Motor neuron (in vitro differentiated cells): ENCODE measurements at regions not wholly inside any gene's neighbourhood (a gene's known extent, or its start where the extent isn't known, plus 50 kb on each side); places are given as distances from the start of the nearest gene placed in this dataset.

Experiments
- ATAC-seq, 8 experiments: fragments of 200-7000 bp; cut with Tn5 transposase; replicated peaks in 6 of 8; 2 replicates each; pipeline ENCODE4 v1.8.0; 2021; ENCODE audit warnings: mild to moderate bottlenecking in 8 of 8, moderate library complexity in 8 of 8
- H3K27ac ChIP-seq, 2 donors: fragments of 250-450 bp; sonication (Bioruptor Pico); 2 replicates each; pipeline ENCODE4 v1.9.0; 2021; ENCODE audit warnings: antibody characterized with exemption in 2 of 2, mild to moderate bottlenecking in 2 of 2, moderate library complexity in 1 of 2
- H3K4me1 ChIP-seq, 2 donors: fragments of 250-450 bp; sonication (Bioruptor Pico); replicated peaks in 1 of 2; 2 replicates each; pipeline ENCODE4 v1.6.1; 2021; ENCODE audit warnings: antibody characterized with exemption in 2 of 2, mild to moderate bottlenecking in 2 of 2, moderate library complexity in 1 of 2
- H3K4me3 ChIP-seq, 5 donors: fragments of 250-450 bp; sonication (Bioruptor Pico); 2 replicates each; pipeline ENCODE4 v1.9.0; 2021; ENCODE audit warnings: antibody characterized with exemption in 5 of 5, mild to moderate bottlenecking in 5 of 5, moderate library complexity in 4 of 5
- WGBS, 10 experiments: fragments of 450-650 bp; shearing (Covaris generic); methylation state at CpG; one replicate each; pipeline ENCODE4 v1.0.0; 2022; 5-methylcytosine and 5-hydroxymethylcytosine counted together
- in situ Hi-C, 9 experiments: fragments of 400-800 bp; cut with MboI; loops; one replicate each; pipeline ENCODE4 v1.15.0; 2021; ENCODE audit warnings: low sequenced_read_pairs in 9 of 9, low pct_unique_long_range_greater_than_20kb in 2 of 9; ENCODE audit not compliant: unreplicated experiment in 9 of 9

DNA sequence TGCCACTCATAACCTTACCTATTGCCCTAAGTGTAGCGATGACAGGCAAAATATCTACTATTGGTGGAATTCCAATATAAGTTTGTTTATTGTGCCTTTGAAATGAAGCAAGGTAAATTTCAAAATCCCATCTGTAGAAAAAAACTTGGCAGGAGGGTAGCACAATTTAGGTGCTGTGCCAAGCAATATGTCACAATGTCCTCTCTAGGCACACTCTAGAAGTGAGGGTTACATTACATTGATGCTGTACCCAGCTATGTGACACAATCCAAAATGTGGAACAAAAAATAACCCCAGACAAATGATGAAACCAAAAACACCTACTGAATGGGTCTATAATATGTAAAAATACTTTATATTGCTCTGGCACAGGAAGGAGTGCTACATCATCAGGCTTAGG lies 1050.8 kb upstream of the AMELY start:
- in situ Hi-C loops, result no loop called here
- no peak for ATAC-seq

DNA sequence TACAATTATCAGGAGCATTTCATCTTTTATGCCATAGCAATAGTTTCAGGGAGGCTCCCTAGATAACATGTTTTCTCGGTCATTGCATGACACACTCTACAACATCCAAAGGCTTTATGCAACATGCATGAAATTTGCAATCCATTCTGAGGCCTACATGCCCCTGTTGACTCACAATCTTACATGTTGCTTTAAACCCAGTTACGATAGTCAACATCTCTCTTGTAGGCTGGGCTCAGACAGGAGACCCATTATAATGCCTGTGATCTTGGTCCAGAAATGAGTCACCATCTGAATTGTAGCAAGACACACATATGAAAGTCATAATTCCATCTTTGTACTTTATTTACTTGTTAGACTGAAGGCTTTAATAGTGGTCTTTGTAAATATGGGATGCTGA lies 1050.3 kb upstream of the AMELY start:
- 0 to 80% (median 0%) methylated on average over 1 of the region's 2 CpGs; no CpG with 5 or more reads in 7 of the 10 experiments for WGBS, 10 experiments
- peak in 2 of 8 experiments; percentile 65 to 74 for ATAC-seq
- in situ Hi-C loops, result no loop called here

More for the DNA sequence above, 1050.8 kb upstream of the AMELY start:
- 80 to 100% (median 83%) methylated on average over 1 of the region's 1 CpG; no CpG with 5 or more reads in 7 of the 10 experiments for WGBS, 10 experiments
- H3K4me1 ChIP-seq, result no peaks in the 10 kb centered on the region
- no peak overlapping the region for H3K27ac ChIP-seq
- H3K4me3 ChIP-seq, result no peak overlapping the region

DNA sequence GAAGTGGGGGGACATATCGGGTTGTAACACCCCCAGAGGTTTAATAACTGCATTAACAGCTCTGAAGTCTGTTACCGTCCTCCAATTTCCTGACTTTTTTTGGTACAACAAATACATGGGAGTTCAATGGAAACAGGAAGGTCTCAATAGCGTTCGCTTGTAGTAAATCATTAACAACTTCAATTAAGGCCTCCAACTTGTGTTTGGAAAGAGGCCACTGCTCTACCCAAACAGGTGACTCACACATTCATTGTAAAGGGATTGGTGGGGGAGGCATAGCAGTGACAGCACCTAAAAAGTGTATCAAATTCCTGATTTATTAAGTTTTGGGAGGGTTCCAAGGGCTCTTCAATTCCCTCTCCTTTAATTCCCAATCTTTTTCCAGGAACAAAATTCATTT lies 1046.2 kb upstream of the AMELY start:
- in situ Hi-C loops, result no loop called here

More for the DNA sequence above, 1050.3 kb upstream of the AMELY start:
- Histone ChIP-seq H3K4me1 (no peaks in the 10 kb centered on the region), H3K27ac (no peak overlapping the region), H3K4me3 (no peak overlapping the region)

DNA sequence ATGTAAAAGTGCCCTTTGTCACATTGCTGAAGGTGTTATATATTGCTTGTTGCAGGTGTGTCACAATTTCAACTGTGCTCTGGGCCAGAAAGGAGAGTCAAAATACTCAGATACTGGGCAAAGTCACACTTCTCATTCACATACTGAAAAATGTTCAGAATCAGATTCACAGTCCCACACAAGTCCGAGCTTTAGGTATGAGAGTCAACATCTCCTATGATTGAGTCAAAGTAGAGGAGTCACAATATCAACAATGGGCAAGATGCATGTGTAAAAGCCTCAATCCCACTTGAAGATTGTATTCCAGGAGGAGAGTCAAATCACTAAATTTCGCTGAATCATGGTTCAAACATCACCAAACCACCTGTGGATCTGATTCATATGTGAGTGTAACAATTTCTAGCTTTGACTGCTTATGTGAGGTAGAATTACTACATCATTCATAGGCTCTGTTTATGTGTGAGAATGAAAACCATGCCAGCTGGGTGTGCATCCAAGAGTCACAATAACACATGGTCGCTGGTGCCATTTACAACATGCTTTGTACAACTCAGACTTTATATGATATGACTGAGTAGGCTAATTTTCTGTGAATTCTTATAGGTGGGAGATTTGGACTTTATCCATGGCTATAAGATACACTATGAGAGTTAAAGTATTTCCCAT lies 1039.8 kb upstream of the AMELY start:
- H3K27ac ChIP-seq, result no peak overlapping the region
- in situ Hi-C loops, result no loop called here
- no peak for ATAC-seq
- no peaks in the 10 kb centered on the region for H3K4me1 ChIP-seq
- no peak overlapping the region for H3K4me3 ChIP-seq
- no CpG with 5 or more reads among the region's 3 CpGs for whole genome bisulfite sequencing, 10 experiments

More for the DNA sequence above, 1046.2 kb upstream of the AMELY start:
- ATAC-seq, result no peak
- H3K27ac ChIP-seq, result no peak overlapping the region
- 43 to 86% (median 67%) methylated on average over 1 to 3 of the region's 4 CpGs; no CpG with 5 or more reads in 7 of the 10 experiments for WGBS, 10 experiments
- no peak overlapping the region for H3K4me3 ChIP-seq
- no peaks in the 10 kb centered on the region for H3K4me1 ChIP-seq

DNA sequence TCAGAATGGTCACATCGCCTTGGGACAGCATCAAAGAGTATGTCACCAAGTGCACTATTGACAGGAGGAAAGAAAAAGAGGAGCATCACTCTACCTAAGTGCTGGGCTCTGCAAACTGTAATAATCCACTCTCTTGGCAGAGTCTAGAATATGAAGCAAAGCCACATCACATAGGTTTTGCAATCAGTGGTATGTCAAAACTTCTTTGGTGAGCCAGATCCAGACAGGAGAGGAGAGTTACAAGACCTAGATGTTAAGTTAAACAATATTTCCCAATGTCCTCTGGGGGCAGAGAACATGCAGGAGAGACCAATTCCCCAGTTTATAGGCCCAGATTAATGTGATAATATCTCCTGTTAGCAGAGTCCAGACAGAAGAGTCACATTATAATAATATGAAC lies 1032.6 kb upstream of the AMELY start:
- Histone ChIP-seq H3K27ac (no peak overlapping the region), H3K4me1 (no peaks in the 10 kb centered on the region), H3K4me3 (no peak overlapping the region)
- no CpG with 5 or more reads among the region's 1 CpG for WGBS, 10 experiments
- in situ Hi-C loops, result no loop called here
- ATAC-seq, result no peak

DNA sequence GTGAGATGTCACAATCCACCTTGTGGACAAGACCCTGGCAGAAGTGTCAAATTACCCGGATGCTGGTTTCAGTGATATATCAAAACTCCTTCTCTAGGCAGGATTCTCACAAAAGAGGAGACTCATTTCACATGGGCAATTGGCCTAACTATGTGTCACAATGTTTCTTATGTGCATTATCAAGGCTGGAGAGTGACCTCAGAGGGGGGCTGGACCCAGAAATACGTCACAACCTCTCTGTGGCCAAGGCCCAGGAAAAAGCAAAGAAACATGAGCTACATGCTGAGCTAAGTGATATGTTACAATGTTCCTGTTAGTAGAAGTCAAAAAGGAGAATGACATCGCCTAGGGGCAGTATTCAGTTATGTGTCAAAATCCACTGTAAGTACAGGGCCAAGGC lies 1031.2 kb upstream of the AMELY start:
- peak in 3 of 8 experiments; percentile 29 to 99 (median 39) for ATAC-seq
- no peaks in the 10 kb centered on the region for H3K4me1 ChIP-seq
- no peak overlapping the region for H3K27ac ChIP-seq
- H3K4me3 ChIP-seq, result no peak overlapping the region
- WGBS, 10 experiments, result 0% methylated on average over 1 of the region's 3 CpGs; no CpG with 5 or more reads in 9 of the 10 experiments
- in situ Hi-C loops, result no loop called here

DNA sequence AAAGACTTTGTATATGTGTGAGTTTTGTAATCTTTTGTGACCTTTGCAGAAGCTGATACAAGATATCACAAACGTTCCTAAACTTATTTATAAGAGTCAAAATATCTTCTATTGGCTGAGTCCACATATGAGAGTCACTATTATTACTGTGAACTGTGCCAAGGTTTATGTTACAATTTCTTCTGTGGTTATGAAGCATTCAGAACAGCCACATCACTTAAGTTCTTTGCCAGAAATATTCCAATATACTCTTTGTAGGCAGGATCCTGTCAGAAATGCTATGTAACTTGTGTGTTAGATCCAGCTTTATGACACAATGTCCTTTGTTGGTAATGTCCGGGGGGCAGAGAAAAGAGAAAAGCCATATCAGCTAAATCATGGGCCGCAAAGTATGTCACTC lies 1030.3 kb upstream of the AMELY start:
- no peak overlapping the region for H3K27ac ChIP-seq
- no peaks in the 10 kb centered on the region for H3K4me1 ChIP-seq
- ATAC-seq, result no peak
- in situ Hi-C loops, result no loop called here
- 80 to 83% methylated on average over 1 to 2 of the region's 3 CpGs; no CpG with 5 or more reads in 8 of the 10 experiments for WGBS, 10 experiments
- no peak overlapping the region for H3K4me3 ChIP-seq

DNA sequence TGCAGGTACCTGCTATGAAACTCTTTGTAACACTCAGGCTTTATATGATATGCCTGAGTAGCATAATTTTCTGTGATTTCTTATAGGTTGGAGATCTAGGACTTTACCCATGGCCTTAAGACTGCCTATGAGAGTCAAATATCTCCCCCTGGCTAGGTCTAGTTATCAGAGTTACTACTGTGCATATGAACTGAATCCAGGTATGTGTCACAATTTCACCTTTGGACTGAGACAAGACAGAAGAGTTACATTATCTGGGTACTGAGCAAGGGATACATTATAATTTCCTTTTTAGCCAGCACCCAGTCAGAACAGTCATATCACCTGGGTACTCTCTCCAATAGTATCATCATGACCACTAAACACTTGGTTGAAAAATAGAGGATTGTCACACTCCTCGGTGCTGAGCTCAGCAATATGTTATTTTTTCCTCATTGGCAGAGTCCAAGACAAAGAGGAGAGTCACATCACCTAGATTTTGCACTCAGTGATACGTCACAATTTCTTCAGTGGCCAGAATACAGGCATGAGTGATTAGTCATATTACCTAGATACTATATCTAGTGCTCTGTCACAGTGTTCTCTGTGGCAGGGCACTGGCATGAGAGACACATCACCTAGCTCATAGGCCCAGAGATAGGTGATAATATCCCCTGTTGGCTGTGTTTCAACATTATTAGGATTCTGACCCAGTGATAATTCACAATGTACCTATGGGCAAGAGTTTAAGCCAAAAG lies 1027.6 kb upstream of the AMELY start:
- no peak overlapping the region for H3K4me3 ChIP-seq
- no peaks in the 10 kb centered on the region for H3K4me1 ChIP-seq
- no peak overlapping the region for H3K27ac ChIP-seq
- in situ Hi-C loops, result no loop called here
- ATAC-seq, result no peak
- WGBS, 10 experiments, result 60 to 80% methylated on average over 1 of the region's 2 CpGs; no CpG with 5 or more reads in 8 of the 10 experiments

DNA sequence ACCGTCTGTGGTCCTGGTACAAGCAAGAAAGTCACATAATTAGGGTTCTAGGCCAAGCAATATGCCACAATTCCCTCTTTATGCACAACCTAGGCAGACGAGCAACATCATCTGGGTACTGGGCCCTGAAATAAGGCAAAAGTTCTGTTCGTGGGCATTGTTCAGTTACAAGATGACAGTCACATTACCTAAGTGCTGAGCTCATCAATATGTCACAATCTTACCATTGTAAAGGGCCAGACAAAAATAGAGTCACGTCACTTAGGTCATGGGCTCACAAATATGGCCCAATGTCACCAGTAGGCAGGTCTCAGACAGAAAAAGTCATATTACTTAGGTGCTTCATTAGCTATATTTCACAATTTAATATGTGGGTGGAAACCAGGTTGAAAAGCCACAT lies 1025.3 kb upstream of the AMELY start:
- Histone ChIP-seq H3K27ac (no peak overlapping the region), H3K4me1 (no peaks in the 10 kb centered on the region), H3K4me3 (no peak overlapping the region)
- in situ Hi-C loops, result no loop called here
- no peak for ATAC-seq
- WGBS, 10 experiments, result 18 to 33% methylated on average over 1 to 2 of the region's 4 CpGs; no CpG with 5 or more reads in 8 of the 10 experiments

DNA sequence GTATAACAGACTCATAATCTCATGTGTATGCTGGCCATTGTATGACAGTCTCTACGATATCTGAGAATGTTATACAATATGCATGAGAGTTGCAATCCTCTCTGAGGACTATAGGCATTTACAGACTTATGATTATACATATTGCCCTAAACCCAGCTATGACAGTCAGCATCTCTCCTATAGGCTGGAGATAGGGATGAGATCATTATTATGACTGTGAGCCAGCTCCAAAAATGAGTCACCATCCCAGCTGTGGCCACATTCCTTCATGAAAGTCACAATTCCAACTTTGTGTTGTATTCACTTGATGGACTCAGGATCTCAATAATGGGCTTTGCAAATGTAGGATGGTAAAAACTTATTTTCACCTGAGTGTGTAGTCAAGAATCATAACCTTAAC lies 1024.5 kb upstream of the AMELY start:
- ATAC-seq, result peak in 7 of 8 experiments; percentile 41 to 95 (median 85)
- Histone ChIP-seq H3K4me3 (no peak overlapping the region), H3K4me1 (no peaks in the 10 kb centered on the region), H3K27ac (no peak overlapping the region)
- in situ Hi-C loops, result no loop called here
- 71% methylated on average over 1 of the region's 1 CpG; no CpG with 5 or more reads in 9 of the 10 experiments for WGBS, 10 experiments

DNA sequence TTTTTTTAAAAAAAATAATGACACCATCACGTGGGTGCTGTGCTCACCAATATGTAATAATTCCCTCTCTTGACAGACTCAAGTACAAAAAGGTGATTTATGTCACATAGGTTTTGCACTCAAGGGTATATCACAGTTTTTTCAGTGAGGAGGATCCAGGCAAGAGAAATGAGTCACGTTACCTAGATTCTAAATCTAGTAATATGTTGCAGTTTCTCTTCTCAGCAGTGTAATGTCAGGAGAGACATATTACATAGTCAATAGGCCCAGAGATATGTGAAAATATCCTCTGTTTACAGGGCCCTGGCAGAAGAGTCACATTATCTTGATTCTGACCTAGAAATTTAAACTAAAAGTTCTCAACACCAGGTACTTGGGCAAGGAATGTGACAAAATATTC lies 1024.1 kb upstream of the AMELY start:
- Histone ChIP-seq H3K4me1 (no peaks in the 10 kb centered on the region), H3K27ac (no peak overlapping the region), H3K4me3 (no peak overlapping the region)
- ATAC-seq, result peak in 4 of 8 experiments; percentile 61 to 83 (median 72)
- 80% methylated on average over 1 of the region's 2 CpGs; no CpG with 5 or more reads in 9 of the 10 experiments for WGBS, 10 experiments
- in situ Hi-C loops, result no loop called here

DNA sequence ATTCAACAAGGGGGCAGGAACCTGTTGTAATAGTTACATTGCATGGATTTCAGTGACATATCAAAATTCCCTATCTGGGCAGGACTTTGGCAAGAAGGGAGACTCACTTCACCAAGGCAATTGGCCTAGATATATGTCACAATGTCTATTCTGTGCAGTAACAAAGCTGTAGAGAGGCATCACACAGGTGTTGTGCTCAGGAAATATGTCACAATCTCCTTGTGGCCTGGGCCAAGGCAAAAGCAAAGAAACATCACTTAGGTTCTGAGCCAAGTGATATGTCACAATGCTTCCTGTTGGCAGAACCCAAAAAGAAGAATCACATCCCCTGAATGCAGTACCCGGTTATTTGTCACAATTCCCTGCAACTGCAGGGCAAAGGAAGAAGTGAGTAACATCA lies 1020.9 kb upstream of the AMELY start:
- WGBS, 10 experiments, result 80% methylated on average over 1 of the region's 1 CpG; no CpG with 5 or more reads in 9 of the 10 experiments
- no peaks in the 10 kb centered on the region for H3K4me1 ChIP-seq

DNA sequence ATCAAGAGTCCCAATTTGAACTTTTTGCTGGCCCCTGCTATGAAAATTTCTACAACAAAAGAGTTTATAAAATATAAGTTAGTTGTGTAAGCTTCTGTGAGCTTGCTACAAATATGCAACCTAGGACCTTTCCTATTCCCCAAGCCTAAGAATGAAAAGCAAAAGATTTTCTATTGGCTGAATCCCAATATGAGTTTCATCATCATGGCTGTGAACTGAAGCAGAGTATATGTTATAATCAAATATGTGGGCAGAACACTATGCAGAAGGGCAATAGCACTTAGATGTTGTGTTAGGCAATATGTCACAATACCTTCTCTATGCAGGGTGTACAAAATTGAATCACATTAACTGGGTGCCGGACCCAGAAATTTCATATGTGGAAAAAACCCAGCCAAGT lies 1018.3 kb upstream of the AMELY start:
- Histone ChIP-seq H3K27ac (no peak overlapping the region), H3K4me3 (no peak overlapping the region), H3K4me1 (no peaks in the 10 kb centered on the region)
- ATAC-seq, result no peak
- in situ Hi-C loops, result no loop called here
- no CpG with 5 or more reads among the region's 1 CpG for WGBS, 10 experiments

More for the DNA sequence above, 1020.9 kb upstream of the AMELY start:
- Histone ChIP-seq H3K27ac (no peak overlapping the region), H3K4me3 (no peak overlapping the region)
- ATAC-seq, result no peak
- in situ Hi-C loops, result no loop called here
